ENCODE measurements at regions not wholly inside any gene's neighbourhood (a gene's known extent, or its start where the extent isn't known, plus 50 kb on each side); places are given as distances from the start of the nearest gene placed in this dataset.

GRCh38 chr10:129375171-129375570 lies 91.9 kb upstream of the MGMT start:
- Histone ChIP-seq H3K27me3 (ENCODE audit: insufficient read depth) (no peaks in the 10 kb centered on the region), H3K27ac (ENCODE audit: low read depth in 2 of 2, low read length in 1 of 2) (no peak overlapping the region), H3K79me2 (ENCODE audit: insufficient read depth) (no peaks in the 10 kb centered on the region), H3K9me3 (no peaks in the 10 kb centered on the region), H3K36me3 (replicated peaks in 1 of 2; ENCODE audit: control insufficient read depth in 1 of 2, insufficient read depth in 2 of 2, low read length in 1 of 2) (no peaks in the 10 kb centered on the region), H3K9me2 (no peaks in the 10 kb centered on the region), H3K4me1 (ENCODE audit: control insufficient read depth in 1 of 2, insufficient read depth in 2 of 2, low read depth in 1 of 2, low read length in 1 of 2) (no peaks in the 10 kb centered on the region), H3K4me2 (no peak overlapping the region), H2AFZ (ENCODE audit: low read depth) (no peak overlapping the region), H3K4me3 (ENCODE audit: low read depth in 2 of 2, low read length in 1 of 2) (no peak overlapping the region), H3F3A (replicated peaks; ENCODE audit: insufficient read depth) (no peaks in the 10 kb centered on the region), H3K9ac (no peak overlapping the region), H4K20me1 (ENCODE audit: insufficient read depth) (no peaks in the 10 kb centered on the region)
- no peak for DNase-seq
- POLR2A ChIA-PET, result no interaction called here
- TF ChIP-seq POLR2AphosphoS5 (IDR thresholded peaks at IDR 0.05; ENCODE audit: low read depth, low read length) (no peak), TCF12 (IDR thresholded peaks at IDR 0.05) (no peak)
- 17% methylated on average over 2 of the region's 4 CpGs for WGBS (ENCODE audit: low lambda C conversion rate)
- CTCF ChIA-PET, result interaction anchor here (1.2 kb wide), 1 partner anchor 12 kb away, joined by 5 read pairs; no protein-coding TSS in a partner anchor

GRCh38 chr10:129375912-129376311 lies 91.1 kb upstream of the MGMT start:
- Histone ChIP-seq H3K9me2 (no peaks in the 10 kb centered on the region), H3K27me3 (ENCODE audit: insufficient read depth) (no peaks in the 10 kb centered on the region), H4K20me1 (ENCODE audit: insufficient read depth) (no peaks in the 10 kb centered on the region), H3K9me3 (no peaks in the 10 kb centered on the region), H3K9ac (no peak overlapping the region), H3K79me2 (ENCODE audit: insufficient read depth) (no peaks in the 10 kb centered on the region), H3K27ac (ENCODE audit: low read depth in 2 of 2, low read length in 1 of 2) (no peak overlapping the region), H3K4me3 (ENCODE audit: low read depth in 2 of 2, low read length in 1 of 2) (no peak overlapping the region), H3K4me1 (ENCODE audit: control insufficient read depth in 1 of 2, insufficient read depth in 2 of 2, low read depth in 1 of 2, low read length in 1 of 2) (no peaks in the 10 kb centered on the region), H3K4me2 (no peak overlapping the region), H2AFZ (ENCODE audit: low read depth) (no peak overlapping the region), H3K36me3 (replicated peaks in 1 of 2; ENCODE audit: control insufficient read depth in 1 of 2, insufficient read depth in 2 of 2, low read length in 1 of 2) (no peaks in the 10 kb centered on the region), H3F3A (replicated peaks; ENCODE audit: insufficient read depth) (no peaks in the 10 kb centered on the region)
- WGBS (ENCODE audit: low lambda C conversion rate), result 24% methylated on average over 7 of the region's 9 CpGs
- DNase-seq, result no peak
- POLR2A ChIA-PET, result no interaction called here
- CTCF ChIA-PET, result interaction anchor here (1.2 kb wide), 1 partner anchor 12 kb away, joined by 5 read pairs; no protein-coding TSS in a partner anchor
- TF ChIP-seq RXRA (IDR thresholded peaks at IDR 0.05; ENCODE audit: borderline replicate concordance, low read depth) (no peak), FOXJ3 (CRISPR knock-in tag; IDR thresholded peaks at IDR 0.05) (no peak), ZBTB33 (IDR thresholded peaks at IDR 0.05; ENCODE audit: borderline replicate concordance, low read depth) (no peak), MEF2A (IDR thresholded peaks at IDR 0.05; ENCODE audit: borderline replicate concordance, low read depth) (no peak), RCOR1 (IDR thresholded peaks at IDR 0.05; ENCODE audit: low read length) (no peak), FOXM1 (IDR thresholded peaks at IDR 0.05; ENCODE audit: low read depth) (no peak), GABPA (IDR thresholded peaks at IDR 0.05; ENCODE audit: low read depth) (no peak), CHD2 (IDR thresholded peaks at IDR 0.05; ENCODE audit: low read length, partially characterized antibody) (no peak), RFX5 (IDR thresholded peaks at IDR 0.05; ENCODE audit: low read length) (no peak), TCF12 (IDR thresholded peaks at IDR 0.05) (no peak), POLR2AphosphoS5 (IDR thresholded peaks at IDR 0.05; ENCODE audit: low read depth, low read length) (no peak), USF2 (IDR thresholded peaks at IDR 0.05; ENCODE audit: borderline replicate concordance, low read depth, low read length) (no peak), SMC3 (IDR thresholded peaks at IDR 0.05; ENCODE audit: low read depth, low read length) (no peak)
